Keratinocyte (primary cell): ENCODE measurements at regions not wholly inside any gene's neighbourhood (a gene's known extent, or its start where the extent isn't known, plus 50 kb on each side); places are given as distances from the start of the nearest gene placed in this dataset.

Experiments used
- EZH2 ChIP-seq: IDR thresholded peaks from one replicate; pipeline ENCODE4 v1.6.1; 2012; ENCODE audit warnings: inconsistent platforms, mild to moderate bottlenecking, low read length, moderate library complexity
- TF ChIP-seq, protein P1 (sequence below), 3 experiments: IDR thresholded peaks in 1 of 3; conservative IDR thresholded peaks in 1 of 3; optimal IDR thresholded peaks in 1 of 3; 2 replicates in 2 of 3; 3 replicates in 1 of 3; pipeline versions ENCODE3 to v1.5.1; 2011; ENCODE audit warnings: low read length in 3 of 3, mild to moderate bottlenecking in 3 of 3, moderate library complexity in 2 of 3, control low read depth in 1 of 3, inconsistent platforms in 1 of 3; ENCODE audit not compliant: insufficient read depth in 2 of 3; ENCODE audit errors: extremely low read depth in 1 of 3

DNA sequence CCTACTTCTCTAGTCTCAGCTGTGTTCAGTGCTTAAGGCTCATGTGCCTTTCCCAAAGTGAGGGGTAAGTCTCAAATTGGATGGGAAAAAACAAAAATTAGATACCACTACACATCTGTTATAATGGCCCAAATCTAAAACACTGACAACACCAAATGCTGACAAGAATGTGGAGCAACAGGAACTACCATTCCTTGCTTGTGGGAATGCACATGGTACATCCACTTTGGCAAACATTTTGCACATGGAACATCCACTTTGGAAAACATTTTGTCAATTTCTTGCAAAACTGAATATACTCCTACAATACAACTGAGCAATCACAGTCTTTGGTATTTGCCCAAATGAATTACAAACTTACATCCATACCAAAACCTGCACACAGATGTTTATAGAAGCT, 109.3 kb downstream of the TENT5A start:
- TF ChIP-seq, protein P1, sequence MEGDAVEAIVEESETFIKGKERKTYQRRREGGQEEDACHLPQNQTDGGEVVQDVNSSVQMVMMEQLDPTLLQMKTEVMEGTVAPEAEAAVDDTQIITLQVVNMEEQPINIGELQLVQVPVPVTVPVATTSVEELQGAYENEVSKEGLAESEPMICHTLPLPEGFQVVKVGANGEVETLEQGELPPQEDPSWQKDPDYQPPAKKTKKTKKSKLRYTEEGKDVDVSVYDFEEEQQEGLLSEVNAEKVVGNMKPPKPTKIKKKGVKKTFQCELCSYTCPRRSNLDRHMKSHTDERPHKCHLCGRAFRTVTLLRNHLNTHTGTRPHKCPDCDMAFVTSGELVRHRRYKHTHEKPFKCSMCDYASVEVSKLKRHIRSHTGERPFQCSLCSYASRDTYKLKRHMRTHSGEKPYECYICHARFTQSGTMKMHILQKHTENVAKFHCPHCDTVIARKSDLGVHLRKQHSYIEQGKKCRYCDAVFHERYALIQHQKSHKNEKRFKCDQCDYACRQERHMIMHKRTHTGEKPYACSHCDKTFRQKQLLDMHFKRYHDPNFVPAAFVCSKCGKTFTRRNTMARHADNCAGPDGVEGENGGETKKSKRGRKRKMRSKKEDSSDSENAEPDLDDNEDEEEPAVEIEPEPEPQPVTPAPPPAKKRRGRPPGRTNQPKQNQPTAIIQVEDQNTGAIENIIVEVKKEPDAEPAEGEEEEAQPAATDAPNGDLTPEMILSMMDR (optimal IDR thresholded peaks at IDR 0.05 in 1 of 3, IDR thresholded peaks at IDR 0.05 in 1 of 3, conservative IDR thresholded peaks at IDR 0.05 in 1 of 3; ENCODE audit: extremely low read depth in 1 of 3, insufficient read depth in 2 of 3, low read length in 3 of 3): no peak
- TF ChIP-seq EZH2: no peak
